NCI-H2171 (cell line): ENCODE measurements at regions not wholly inside any gene's neighbourhood (a gene's known extent, or its start where the extent isn't known, plus 50 kb on each side); places are given as distances from the start of the nearest gene placed in this dataset.
A peak's percentile ranks its signal among the peaks of the same experiment; 100 is the strongest.
"Not testable (repeated sequence)": the region's sequence is repeated elsewhere in the genome, so short reads cannot be mapped to it uniquely, and the experiment has no call there.

Experiments used
- DNase-seq: peaks from one replicate; lab custom pipeline; 2025; lab: John Stamatoyannopoulos, UW

DNA sequence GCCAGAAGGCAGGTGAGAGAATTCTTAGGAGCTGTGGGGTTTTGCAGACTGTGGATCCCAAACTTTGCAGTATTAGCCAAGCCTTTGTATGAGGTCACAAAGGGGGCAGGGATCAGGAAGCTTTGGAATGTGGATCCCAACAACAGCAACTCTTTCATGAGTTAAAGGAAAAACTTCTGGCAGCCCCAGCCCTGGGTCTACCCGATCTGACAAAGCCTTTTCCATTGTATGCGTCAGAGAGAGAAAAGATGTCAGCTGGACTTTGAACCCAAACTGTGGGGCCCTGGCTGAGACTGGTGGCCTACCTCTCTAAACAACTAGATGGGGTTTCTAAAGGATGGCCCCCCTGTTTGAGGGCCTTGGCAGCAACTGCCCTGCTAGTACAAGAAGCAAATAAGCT lies 101.8 kb upstream of the OSBPL11 start:
- DNase-seq = not testable (repeated sequence)

DNA sequence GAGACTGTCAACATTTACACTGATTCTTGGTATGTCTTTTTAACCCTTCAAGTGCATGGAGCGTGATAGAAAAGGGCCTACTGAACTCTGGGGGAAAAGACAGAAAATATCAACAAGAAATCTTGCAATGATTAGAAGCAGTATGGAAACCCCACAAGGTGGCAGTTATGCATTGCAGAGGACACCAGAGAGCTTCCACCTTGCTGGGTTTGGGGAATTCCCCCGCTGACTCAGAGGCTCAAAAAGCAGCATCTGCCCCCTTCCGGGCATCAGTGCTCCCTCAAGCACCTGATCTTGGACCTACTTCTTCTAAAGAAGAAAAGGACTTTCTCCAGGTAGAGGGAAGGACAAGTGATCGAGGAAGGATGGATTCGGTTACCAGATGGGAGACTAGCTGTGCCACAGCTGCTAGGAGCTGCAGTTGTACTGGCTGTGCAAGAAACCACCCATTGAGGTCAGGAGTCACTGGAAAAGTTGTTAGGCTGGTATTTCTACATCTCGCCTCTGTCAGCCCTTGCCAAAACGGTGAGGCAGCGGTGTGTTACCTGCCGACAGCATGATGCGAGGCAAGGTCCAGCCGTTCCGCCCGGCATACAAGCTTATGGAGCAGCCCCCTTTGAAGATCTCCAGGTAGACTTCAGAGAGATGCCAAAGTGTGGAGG lies 102.8 kb upstream of the OSBPL11 start:
- DNase-seq = not testable (repeated sequence)

GRCh38 chr3:125715651-125716050 lies 120.4 kb upstream of the OSBPL11 start:
- no peak for DNase-seq

DNA sequence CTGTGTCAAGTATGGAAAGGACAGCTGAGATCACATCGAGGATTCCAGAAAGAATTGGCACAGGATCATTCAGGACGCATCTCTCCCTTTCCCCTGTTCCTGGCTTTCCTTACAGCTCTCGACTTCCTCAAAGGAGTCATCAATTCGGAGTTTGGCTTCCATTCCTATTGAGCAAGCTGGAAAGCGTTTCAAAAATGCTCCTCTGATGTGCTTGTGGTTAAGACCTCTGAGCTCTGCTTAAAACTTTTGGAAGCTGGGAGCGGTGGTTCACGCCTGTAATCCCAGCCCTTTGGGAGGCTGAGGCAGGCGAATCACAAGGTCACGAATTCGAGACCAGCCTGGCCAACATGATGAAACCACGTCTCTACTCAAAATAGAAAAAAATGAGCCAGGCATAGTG lies 136.9 kb upstream of the OSBPL11 start:
- not testable (repeated sequence) for DNase-seq

DNA sequence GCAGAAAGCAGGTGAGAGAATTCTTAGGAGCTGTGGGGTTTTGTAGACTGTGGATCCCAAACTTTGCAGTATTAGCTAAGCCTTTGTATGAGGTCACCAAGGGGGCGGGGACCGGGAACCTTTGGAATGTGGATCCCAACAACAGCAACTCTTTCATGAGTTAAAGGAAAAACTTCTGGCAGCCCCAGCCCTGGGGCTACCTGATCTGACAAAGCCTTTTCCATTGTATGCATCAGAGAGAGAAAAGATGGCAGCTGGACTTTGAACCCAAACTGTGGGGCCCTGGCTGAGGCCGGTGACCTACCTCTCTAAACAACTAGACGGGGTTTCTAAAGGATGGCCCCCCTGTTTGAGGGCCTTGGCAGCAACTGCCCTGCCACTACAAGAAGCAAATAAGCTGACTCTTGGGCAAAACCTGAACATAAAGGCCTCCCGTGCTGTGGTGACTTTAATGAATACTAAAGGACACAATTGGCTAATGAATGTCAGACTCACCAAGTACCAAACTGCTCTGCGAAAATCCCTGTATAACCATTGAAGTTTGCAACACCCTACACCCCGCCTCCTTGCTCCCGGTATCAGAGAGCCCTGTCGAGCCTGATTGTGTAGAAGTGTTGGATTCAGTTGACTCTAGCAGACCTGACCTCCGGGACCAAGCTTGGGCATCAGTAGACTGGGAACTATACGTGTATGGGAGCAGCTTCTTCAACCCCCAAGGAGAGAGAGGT lies 146.9 kb upstream of the OSBPL11 start:
- DNase-seq = not testable (repeated sequence)

- DNase-seq = not testable (repeated sequence)
These were observed 147.5 kb upstream of the OSBPL11 start for GRCh38 chr3:125742845-125743244.

DNA sequence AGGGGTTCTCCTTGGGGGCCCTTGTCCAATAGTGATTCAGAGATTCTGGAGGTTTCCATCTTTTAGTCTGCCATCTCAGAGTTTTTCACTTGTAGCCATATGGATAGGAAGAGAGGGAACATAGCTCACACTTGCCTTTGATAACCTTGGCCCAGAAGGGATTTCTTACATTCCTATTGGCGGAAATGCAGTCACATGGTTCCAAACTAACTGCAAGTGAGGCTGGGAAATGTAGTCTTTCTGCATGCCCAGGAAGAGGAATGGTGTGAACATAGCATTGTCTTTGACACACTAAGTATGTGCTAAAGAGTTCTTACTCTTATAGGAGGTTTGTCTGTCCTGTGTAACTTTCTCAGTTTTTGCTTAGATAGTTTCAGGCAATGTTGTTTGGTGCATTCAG lies 161.8 kb upstream of the OSBPL11 start:
- DNase-seq = not testable (repeated sequence)

- DNase-seq = not testable (repeated sequence)
These were observed 163.4 kb upstream of the OSBPL11 start for GRCh38 chr3:125758641-125759130.

DNA sequence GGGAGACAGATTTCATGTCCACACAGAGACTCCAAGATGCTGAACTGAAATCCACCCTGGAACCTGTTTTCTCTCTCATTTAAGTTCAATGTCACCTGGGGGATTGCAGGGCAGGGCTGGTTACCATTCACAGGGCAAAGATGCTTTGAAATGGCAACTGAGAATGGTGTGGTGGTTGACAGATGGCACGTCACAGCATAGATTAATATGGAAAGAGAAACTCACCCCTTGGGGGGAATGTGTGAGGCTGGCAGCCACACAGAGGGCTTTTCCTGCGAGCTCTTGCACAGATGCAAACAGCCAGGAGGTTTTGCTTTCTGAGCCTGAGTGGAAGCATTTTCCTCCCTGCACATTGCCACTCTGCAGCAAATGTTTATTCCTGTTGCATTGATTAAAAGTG lies 167.3 kb upstream of the OSBPL11 start:
- DNase-seq = not testable (repeated sequence)

- DNase-seq = peak; percentile 25
These were observed 171.1 kb upstream of the OSBPL11 start for GRCh38 chr3:125766285-125766826.

DNA sequence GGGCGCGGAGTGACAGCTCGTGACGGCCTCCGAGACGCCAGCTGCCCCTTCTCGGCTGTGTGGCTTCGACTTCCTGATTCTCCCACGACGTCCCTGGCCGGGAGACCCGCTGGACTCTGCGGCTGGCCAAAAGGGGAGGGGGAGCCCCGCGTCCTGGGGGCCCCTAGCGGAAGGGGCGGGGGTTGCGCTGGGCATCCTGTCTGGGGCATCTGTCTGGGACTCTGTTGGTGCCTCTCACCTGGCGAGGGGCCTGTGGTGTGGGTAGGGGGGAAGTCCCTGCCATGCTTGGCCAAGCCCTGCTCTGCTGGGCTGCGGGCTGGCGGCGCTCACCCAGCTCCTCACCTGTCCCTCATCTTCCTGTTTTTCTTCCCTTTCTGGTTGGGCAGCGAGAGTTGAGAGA lies 171.6 kb upstream of the OSBPL11 start:
- DNase-seq = not testable (repeated sequence)

- no peak for DNase-seq
These were observed 172.3 kb upstream of the OSBPL11 start for GRCh38 chr3:125767641-125768040.

GRCh38 chr3:125768821-125769220 lies 173.5 kb upstream of the OSBPL11 start:
- not testable (repeated sequence) for DNase-seq

DNA sequence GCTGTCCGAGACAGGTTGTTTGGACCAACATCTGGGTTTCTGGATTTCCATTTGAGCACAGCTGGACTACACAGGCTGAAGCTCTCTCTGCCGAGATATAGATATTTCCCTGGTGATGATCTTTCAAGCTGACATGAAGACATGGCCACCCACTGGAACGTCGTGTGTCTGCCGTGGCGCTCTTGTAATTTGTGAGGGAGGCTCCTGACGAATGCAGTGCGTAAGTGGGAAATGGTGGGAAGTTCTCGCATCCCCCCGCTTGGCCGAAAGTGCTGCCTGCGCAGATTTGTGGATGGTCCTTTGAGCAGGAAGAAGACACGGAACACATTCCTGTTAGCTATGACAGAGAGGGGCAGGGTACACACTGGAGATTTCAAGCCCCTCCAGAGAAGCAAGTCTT lies 176.2 kb upstream of the OSBPL11 start:
- not testable (repeated sequence) for DNase-seq

DNA sequence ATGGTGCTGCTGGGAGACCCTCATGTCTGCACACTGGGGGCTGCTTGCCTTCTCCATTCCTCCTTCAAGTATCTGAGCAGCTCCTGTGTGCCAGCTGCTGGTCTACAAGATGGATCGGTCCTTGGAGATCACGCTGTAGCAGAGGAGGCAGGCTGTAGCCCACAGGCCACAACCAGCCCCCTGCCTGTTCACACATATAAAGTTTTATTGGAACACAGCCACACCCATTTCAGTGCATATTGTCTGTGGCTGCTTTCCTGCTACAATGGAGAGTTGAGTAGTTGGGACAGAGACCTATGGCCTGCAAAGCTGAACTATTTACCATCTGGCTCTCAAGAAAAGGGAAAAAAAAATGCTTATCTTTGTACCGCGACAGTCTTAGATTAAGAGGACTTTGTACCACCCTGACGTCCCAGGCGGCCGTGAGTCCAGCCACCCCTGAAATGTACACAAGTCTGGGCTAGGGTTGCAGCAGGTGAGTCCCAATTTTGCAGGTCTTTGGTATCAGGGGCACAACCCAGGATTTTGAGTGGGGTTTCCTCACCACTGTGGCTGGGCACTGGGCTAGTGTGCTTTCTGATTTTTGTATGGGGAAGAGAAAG lies 179.2 kb upstream of the OSBPL11 start:
- DNase-seq = not testable (repeated sequence)

DNA sequence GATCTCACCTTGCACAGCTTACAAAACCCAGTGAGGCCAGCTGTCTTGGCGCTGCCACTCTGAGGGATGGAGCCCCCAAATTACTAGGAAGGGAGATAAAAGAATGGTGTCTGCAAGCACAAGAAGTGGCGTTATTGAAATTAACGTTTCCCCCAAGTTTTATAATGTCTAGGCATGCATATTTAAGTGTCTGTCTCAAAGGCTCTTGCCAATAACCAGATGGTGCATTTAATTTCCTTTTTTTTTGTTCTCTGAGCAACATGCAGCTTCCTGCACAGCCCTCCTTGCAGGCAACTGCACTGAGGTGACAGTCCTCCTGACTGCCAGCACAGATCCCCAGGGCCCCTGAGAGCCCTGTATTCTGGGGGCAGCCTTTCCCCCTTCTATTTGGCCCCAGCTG lies 179.8 kb upstream of the OSBPL11 start:
- DNase-seq = not testable (repeated sequence)

- not testable (repeated sequence) for DNase-seq
These were observed 180.5 kb upstream of the OSBPL11 start for GRCh38 chr3:125775606-125776294.

GRCh38 chr3:125779276-125779675 lies 184.0 kb upstream of the OSBPL11 start:
- not testable (repeated sequence) for DNase-seq

GRCh38 chr3:125779918-125780317 lies 184.6 kb upstream of the OSBPL11 start:
- not testable (repeated sequence) for DNase-seq

DNA sequence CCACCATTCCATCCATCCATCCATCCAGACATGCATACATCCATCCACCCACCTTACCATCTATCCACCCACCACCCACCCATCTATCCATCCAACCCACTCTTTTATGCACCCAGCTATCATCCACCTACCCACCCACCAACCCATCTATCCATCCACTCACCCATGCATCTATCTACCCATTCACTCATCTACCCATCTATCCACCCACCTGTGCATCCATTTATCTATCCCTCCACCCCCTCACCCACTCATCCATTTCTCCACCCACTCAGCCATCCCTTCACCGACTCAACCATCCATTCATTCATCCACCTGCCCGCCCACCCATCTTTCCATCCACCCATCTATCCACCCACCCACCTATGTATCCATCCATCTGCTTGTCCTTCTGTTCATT lies 186.4 kb upstream of the OSBPL11 start:
- DNase-seq = not testable (repeated sequence)

- DNase-seq = not testable (repeated sequence)
These were observed 178.7 kb upstream of the ROPN1B start for GRCh38 chr3:125790312-125790711.

DNA sequence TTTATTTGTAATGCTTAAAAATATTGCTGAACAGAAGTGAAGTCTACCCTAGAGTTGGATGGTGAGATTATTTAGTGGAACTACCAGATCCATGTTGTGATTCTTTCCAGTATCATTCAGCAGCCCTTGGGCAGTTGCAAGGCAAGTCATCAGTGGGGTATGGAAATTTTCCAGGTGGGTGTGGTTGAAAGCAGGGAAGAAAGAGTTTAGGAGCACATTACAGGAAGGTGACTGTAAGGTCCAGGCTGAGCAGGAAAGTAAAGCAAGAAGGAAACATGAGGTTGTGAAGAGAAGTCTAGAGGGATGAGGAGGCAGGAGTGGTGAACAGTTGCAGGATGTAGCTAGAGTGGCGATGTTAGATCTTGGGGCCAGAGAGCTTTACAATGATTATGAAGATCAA lies 178.0 kb upstream of the ROPN1B start:
- not testable (repeated sequence) for DNase-seq
